Right ventricle myocardium superior (tissue), 1 donor: ENCODE measurements at regions not wholly inside any gene's neighbourhood (a gene's known extent, or its start where the extent isn't known, plus 50 kb on each side); places are given as distances from the start of the nearest gene placed in this dataset.

Experiments used
- ATAC-seq: fragments of 200-7000 bp; cut with Tn5 transposase; one replicate; pipeline ENCODE4 v1.9.1; 2020; ENCODE audit warnings: mild to moderate bottlenecking; ENCODE audit not compliant: poor library complexity
- DNase-seq: peaks from one replicate; pipeline ENCODE4 v3.0.0-alpha.2; 2020
- intact Hi-C: fragments of 100-400 bp; cut with DNase I; formaldehyde crosslinking; loops from one replicate; pipeline ENCODE4 v1.11.2; 2022
- donor health status: DM: no; HTN: yes; CAD: no; lungs with severe emphysema.

DNA sequence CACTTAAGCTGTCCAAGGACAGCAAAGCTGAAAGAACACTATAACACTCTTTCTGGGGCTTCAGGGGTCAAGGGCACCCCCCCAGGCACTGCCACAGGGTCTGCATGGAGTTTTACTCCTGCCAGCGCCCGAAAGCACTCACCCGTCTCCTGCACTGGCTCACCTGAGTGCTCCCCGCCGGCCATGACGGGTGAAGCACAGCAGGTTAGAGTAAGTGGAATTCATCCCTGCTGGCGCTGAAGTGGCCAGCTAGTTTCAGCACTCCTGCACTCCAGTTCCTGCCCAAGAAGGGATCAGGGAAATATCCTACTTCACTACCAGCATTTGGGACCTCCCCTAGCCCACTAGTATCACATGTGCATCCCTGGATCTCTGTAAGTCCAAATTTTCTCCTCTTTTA is 516.0 kb downstream of the ZNF608 start:
- no peak for ATAC-seq
- intact Hi-C loops = no loop called here
- peak; percentile 24 for DNase-seq

DNA sequence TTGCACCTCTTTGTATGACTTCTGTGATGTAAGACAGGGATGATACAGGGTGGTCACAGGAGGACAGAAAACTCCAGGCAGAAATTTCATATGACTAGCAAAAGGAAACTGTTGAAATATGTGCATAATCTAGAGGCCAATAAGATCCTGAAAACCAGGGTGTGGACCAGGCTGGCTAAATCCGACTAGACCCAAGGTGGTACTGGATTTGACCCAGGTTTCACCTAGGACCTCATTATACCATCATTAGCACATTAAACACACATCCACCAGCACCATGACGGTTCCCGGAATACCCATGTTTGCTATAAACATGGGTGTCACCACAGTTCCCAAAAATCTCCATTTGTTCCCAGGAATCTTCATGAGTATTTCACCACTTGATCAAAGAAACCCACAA is 517.1 kb downstream of the ZNF608 start:
- ATAC-seq (no peak), DNase-seq (no peak)
- intact Hi-C loops = no loop called here

DNA sequence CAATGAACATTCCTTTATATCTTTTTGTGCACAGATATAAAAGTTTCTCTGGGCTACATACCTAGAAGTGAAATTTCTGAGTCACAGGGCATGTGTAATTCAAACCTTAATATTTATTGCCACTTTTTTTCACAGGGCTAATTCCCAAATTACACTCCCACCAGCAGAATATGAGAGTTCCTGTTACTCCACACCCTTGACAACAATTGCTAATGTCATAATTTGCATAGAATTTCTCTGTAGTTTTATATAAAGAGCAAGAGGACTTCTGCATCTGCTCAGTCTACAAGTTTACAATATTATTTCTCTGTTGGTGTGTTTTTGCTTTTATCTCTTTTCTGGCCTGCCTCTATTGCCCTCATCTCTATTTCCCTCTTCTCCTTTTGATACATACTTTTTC is 518.5 kb downstream of the ZNF608 start:
- ATAC-seq (no peak), DNase-seq (no peak)
- intact Hi-C loops = no loop called here

DNA sequence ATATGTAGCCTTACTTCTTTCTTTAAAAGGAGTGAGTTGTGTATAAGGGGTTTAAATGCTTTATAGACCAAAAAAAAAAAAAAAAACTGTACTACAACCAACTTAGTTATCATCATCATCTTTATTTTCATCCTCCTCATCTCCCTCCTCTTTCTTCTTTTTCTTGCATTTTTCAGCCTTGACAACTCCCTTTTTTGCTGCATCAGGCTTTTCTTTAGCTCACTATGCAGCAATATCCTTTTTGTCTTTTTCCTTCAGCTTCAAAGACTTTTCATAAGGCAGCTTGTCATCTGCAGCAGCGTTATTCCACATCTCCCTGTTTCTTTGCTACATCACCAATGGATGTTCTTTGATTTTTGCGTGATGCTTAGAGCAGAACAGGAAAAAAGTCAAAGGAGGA is 526.0 kb downstream of the ZNF608 start:
- DNase-seq = no peak
- intact Hi-C loops = no loop called here
- ATAC-seq = no peak

DNA sequence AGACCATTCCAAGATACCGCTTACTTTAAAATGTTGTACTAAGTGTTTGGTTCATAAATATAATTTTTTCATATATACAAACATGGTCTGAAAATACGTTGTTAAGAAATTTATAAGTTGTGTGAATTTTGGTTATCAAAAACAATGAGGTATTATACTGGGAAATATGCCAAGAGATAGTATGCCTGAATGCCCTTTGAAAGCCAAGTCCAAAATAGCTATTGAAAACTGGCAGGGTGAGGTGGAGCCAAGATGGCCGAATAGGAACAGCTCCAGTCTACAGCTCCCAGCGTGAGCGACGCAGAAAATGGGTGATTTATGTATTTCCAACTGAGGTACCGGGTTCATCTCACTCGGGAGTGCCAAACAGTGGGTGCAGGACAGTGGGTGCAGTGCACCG is 533.5 kb downstream of the ZNF608 start:
- ATAC-seq = peak; percentile 68
- DNase-seq = no peak
- intact Hi-C loops = no loop called here

DNA sequence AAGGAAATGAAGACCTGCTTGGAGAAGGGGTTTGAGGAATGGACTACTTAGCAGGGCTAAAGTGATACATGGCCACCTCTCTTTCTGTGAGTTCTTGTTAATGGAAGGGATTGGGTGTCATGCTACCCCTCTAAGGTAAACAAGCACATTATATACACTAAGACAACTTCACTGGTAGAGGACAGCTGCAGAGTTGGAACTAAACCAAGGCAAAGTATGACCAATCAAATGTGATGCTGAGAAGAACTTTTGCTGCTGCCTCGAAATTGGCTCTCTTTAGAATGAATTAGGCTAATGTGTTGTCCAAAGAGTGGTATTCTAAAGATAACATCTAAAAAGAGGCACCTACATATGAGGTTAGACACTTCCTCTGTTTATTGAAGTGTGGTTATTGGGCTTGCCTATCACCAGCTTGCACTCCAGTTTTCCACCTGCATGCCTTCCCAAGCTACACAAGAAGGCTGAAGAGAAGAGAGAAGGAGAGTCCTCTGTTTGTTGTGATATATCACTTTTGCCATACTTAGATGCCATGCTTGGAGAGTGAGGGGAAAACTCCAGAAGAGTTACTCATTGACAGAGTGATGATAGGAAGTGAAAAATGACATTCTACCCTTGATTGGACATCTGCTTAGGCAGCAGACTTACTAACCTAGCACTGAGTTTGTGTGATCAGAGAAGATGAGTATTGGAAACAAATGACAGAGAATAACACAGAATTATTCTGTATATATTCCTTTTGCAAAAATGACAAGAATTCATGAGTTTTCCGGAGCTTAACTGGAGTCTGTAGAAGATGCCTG is 536.1 kb downstream of the ZNF608 start:
- intact Hi-C loops = no loop called here
- ATAC-seq (no peak), DNase-seq (no peak)

DNA sequence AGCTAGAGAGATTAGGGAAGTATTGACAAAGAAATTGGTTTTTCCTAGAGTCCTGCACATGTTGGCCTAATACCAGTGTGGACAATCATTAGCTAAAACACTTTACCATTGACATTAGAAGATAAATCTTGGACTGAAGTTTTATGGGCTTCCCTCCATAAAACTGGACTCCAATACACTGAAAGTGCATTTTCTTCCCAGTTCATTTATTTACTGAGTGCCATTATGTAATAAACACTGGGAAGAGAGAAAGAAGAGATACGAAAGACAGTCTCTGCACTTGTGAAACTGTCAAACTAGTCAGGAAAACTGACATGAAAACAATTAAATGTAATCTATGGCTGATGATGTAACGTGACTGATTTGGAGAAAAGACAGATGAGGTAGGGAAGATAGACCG is 539.3 kb downstream of the ZNF608 start:
- no peak for ATAC-seq

DNA sequence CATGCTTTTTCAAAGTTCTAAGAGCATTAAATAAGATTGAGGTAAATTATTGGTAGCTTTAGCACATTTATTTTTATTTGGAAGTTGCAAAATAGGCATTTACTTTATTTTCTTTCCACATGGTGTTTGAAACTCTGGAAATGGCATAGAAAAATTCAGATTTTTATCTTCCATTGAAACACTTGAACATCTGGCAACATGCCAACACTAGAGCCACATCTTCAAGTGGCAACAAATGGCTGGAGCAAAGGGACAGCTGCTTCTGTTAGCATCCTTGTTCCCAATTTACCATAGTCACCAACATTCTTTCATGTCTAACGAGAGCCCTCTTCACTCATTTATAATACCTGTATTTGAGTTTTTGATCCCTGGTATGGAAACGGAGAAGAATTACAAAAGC is 539.9 kb downstream of the ZNF608 start:
- no peak for ATAC-seq

More for the DNA sequence above, 539.3 kb downstream of the ZNF608 start:
- DNase-seq = no peak
- intact Hi-C loops = no loop called here

DNA sequence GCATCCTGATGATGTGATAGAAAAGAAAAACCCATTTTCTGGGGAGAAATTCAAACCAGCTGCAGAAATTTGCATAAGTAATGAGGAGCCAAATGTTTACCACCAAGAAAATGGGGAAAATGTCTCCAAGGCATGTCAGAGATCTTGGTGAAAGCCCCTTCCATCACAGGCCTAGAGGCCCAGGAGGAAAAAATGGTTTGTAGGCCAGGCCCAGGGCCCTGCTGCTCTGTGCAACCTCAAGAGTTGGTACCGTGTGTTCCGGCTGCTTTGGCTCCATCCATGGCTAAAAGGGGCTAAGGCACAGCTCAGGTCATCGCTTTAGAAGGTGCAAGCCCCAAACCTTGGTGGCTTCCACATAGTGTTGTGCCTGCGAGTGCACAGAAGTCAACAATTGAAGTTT is 543.1 kb downstream of the ZNF608 start:
- ATAC-seq (no peak), DNase-seq (no peak)
- intact Hi-C loops = no loop called here

More for the DNA sequence above, 539.9 kb downstream of the ZNF608 start:
- intact Hi-C loops = no loop called here
- DNase-seq = no peak

DNA sequence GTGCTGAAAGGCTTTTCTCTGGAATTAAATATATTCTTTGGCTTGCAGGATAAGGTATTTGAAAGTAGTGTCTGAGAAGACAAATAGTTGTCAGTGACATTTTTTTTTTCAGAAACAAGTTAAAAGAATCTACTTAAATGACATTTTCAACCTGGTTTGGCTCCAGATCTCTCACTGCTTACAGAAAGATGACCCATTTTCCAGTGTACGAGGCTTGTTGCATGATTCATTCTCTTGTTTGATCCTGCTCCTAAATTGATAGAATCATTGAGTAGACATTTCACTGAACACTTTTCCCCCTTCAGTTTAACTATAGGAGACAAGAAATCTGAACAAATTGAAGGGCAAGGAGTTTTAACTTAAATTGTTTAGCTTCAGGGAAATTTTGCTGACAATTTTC is 546.1 kb downstream of the ZNF608 start:
- intact Hi-C loops = no loop called here
- DNase-seq (no peak), ATAC-seq (no peak)

DNA sequence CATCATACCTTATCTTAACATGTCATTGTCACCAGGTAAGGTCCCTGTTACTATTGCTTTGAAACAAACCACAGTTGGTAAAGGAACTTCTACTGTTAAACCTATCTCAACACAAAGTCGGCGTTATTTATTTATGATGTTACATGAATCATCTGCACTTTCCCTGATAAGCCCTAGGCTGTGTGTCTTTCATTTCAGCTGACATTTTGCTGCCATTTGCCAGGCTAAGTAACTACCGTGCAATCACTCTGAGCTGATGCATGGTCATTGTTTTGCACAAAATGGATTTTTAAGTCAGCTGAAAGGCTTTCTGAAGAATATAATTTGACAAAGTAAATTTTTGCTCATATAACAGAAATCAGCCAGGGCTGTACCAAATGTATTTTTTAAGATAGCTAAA is 546.5 kb downstream of the ZNF608 start:
- ATAC-seq (no peak), DNase-seq (no peak)
- intact Hi-C loops = no loop called here

DNA sequence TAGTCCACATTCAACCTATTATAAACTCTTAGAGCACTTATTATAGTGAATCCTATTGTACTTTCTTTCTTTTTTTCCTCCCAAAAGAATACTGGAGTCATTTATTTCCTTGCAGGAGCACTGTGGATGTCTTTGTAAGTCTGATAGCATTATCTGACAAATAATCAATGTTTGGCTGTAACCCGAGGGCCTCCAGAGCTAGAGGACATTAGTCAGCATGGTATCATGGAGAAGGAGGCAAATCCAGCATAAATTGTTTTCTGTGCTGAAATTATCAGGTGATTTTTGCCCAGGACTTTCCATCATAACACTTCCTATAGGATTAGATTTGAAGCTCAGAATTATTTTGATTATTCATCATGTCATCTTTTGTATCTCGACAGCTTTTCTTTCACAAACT is 551.0 kb downstream of the ZNF608 start:
- ATAC-seq (no peak), DNase-seq (no peak)
- intact Hi-C loops = no loop called here

DNA sequence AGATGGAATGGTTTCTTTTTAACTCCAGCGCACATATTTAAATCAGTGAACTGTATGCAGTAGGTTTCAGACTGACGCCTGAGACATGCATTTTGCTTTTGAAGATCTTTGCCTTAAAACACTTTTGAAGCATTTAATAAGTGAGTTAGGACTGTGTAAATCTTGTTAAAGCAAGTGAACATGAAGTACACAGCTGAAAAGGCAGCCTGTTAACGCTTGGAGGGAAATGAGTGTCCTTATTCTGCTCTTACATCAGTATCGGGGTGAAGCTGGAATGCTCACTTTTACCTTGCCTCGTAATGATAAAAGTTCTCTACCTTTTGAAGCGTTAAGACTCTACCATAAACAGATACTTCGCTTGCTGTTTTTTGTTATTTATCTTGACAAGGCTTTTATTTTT is 552.2 kb downstream of the ZNF608 start:
- DNase-seq (no peak), ATAC-seq (no peak)
- intact Hi-C loops = no loop called here

DNA sequence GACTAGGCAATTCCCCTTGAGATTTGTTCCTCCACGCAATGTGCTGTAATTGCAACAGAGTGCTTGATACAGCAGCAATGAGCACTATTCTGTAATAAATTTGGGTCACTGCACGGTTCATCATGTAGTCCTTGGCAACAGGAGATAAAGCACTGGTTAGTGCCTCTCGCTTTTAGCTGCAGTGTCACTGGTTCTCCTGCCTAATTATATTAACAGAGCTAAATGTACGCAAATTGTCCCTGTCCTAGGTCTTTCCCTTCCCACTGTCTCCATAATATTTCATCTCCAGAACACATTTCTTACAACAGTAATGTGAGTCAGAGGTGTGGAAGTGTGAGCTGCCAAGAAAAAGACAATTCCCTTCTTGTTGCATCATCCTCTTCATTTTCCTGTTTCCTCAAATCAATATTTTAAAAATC is 553.1 kb downstream of the ZNF608 start:
- ATAC-seq = peak; percentile 84
- intact Hi-C loops = no loop called here
- no peak for DNase-seq

DNA sequence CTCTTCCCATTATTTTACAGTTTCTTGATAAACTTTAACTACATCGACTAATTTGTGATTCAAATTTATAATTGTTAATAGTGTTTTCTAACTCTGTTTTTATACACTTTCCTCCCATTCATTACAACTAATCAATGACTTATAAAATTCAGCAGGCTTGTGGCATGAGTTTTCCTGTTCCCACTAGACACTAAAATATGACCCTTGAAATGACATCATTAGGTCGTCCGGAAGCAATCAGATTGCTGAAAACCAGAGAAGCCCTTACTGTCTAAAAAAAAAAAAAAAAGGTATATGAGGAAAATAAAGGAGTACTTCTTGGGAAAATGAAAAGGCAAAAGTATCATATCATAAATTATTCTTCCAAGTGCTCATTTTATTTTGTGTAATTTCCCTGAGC is 553.7 kb downstream of the ZNF608 start:
- DNase-seq (no peak), ATAC-seq (no peak)
- intact Hi-C loops = no loop called here

DNA sequence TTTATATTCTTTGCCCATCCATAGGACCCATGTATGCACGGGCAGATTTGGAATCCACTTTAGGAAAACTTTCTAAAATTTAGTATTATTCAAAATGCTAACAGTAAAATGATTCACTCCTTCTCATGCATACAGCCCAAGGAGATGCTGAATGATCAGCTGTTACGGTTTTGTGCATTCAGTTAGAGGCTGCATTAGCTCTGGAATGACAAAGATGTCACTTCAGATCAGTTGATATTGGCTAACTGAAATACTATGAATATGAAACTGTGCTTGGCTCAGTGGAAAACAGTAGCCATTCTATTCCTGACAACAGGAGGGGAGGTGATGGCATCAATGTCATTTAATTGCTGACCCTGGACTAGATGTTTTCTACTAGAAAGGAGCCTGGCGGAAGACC is 560.7 kb downstream of the ZNF608 start:
- ATAC-seq = no peak
- intact Hi-C loops = no loop called here
- DNase-seq = no peak

DNA sequence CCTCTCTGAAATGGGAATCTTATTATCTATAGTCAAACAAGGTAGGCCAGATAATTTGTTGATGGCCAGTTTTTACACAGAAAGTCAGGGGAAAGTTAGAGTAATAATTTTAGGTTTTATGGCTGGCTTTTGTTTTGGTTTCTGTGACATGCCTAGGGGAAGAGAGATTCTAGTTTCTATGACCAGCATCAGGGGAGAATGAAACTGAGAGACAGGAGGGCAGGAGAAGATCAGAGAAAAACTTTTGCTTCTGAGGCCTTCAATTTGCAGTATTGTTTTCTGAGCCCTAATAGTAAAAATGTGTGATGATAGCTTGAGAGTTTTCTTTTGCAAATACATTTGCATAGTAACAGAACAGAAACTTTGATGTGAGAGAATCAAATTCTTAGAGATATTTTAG is 564.3 kb downstream of the ZNF608 start:
- no peak for DNase-seq
- no peak for ATAC-seq
- intact Hi-C loops = no loop called here

DNA sequence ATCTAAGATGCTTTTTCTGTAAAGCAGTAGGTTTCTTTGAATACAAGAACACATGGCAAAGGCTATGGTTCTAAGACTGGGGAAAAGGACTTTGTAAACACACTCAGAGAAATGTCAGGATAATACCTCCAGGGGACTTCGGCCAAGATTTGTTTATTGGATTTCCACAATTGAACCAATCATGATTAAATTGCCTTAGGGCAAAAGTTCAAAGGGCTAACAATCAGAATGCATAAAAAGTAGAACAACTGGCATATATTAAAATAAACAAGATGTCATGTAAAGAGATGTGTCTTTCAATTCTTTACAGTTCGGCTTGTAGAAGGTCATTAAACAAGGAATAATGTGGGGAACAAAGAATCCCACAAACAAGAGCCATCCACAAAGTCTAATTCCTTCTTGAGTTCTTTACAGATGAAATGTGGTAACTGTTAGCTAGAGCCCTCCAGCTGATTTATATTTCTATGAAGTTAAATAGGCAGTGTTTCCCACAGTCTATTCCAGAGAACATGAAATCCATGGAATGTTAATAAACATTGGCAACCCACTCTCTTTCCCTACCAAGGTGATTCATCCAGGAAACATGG is 565.5 kb downstream of the ZNF608 start:
- intact Hi-C loops = no loop called here
- ATAC-seq (no peak), DNase-seq (no peak)

DNA sequence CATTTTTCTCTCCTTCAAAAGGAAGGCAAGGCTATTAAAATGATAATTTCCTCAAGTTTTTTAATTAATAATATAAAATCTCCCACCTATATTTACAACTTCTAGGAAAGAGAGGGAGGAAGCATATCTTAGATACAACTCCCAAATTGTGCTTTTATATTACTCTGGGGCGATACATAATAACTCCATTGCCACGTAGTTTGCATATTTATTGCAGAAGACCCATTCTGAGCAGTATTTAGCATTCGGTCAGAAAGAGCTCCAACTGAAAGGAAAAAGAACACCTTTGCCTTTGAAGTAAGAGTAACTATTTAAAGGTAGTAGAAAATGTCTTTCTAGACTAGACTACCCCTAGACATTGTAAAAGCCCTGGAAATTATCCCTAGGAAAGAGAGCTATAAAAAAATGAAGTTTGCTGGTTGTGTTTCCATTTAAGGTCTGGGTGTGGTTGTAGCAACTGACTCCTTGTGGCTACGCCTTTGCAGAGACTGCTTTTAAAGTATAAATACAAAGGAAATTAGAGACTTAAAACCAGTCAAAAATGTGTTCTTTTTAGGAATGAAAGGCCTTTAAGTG is 566.1 kb downstream of the ZNF608 start:
- DNase-seq = no peak
- intact Hi-C loops = no loop called here
- no peak for ATAC-seq

DNA sequence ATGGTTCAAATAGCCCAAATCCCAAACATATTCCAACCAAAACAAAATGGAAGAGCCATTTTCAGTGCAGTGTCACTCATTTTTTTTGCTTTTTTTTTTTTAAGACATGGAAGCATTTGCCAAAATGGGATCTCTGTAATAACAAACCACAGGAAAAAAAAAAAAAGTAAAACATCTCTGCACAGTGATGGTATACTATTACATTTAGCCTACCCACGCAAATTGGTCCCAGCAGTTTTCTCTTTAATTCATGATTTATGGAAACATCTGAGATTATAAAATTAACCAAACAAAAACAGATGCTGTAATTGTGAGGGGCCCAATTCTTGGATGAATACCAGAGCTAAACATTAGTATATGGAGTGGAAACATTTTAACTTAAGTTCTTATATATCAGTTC is 566.6 kb downstream of the ZNF608 start:
- DNase-seq = no peak
- no peak for ATAC-seq
- intact Hi-C loops = no loop called here
